ENCODE measurements at regions not wholly inside any gene's neighbourhood (a gene's known extent, or its start where the extent isn't known, plus 50 kb on each side); places are given as distances from the start of the nearest gene placed in this dataset.

DNA sequence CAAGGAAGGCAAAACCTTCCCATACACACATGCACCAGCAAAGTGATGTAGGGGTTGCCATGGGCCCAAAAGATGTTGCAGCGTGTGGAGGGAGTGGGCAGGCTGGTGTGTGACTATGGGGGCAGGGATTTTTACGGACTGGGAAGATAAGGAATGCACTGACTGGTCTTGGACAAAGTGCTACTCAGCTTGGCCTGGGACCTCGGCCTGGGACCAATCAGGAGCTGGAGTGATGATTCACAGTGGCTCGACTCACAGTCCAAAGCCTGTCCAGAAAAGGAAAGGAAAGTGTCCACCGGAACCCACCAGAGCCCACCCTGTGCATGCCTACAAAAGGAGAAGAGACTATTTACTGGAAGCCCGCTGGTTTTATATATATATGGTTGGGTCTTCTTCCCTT, 567.0 kb upstream of the GNPDA2 start:
- Histone ChIP-seq H3K27me3 (ENCODE audit: control insufficient read depth in 1 of 2, insufficient read depth in 2 of 2, low read length in 2 of 2) (no peaks in the 10 kb centered on the region; a peak in 1 of 5 replicates), H2AFZ (ENCODE audit: low read length) (no peak overlapping the region), H3K9me3 (ENCODE audit: low read length) (peaks cover 43% of the 10 kb centered on the region), H4K20me1 (ENCODE audit: insufficient read depth, low read length) (no peaks in the 10 kb centered on the region), H3K36me3 (replicated peaks in 1 of 2; ENCODE audit: control insufficient read depth in 1 of 2, insufficient read depth in 2 of 2, low read length in 2 of 2) (no peaks in the 10 kb centered on the region), H3K4me1 (ENCODE audit: insufficient read depth, low read length) (no peaks in the 10 kb centered on the region), H3K4me3 (replicated peaks in 1 of 3; ENCODE audit: insufficient read depth in 1 of 3, low read depth in 2 of 3, low read length in 3 of 3) (no peak overlapping the region), H3K79me2 (ENCODE audit: insufficient read depth, low read length) (no peaks in the 10 kb centered on the region), H3K4me2 (ENCODE audit: low read depth, low read length) (no peak overlapping the region), H3K27ac (ENCODE audit: extremely low read length, insufficient read depth, low read length) (no peak overlapping the region), H3K9ac (ENCODE audit: insufficient read depth, low read depth, low read length) (no peak overlapping the region)
- ChIA-PET CTCF (ENCODE audit: low intra/inter-chr PET ratio, low total read pairs) (no interaction called here), POLR2A (no interaction called here)
- BruUV-seq (replicated peaks): no TSS peak
- FAIRE-seq (no peak), DNase-seq (ENCODE audit: low spot score) (no peak), ATAC-seq (no peak)
- in situ Hi-C loops (cut with HindIII; ENCODE audit: extremely low pct_ligation_motif_present, low pct_unique_long_range_greater_than_20kb) (no loop called here), intact Hi-C loops (cut with micrococcal nuclease; ENCODE audit: unreplicated experiment) (no loop called here)
- 0% methylated on average over 6 of the region's 6 CpGs for WGBS (ENCODE audit: low lambda C conversion rate)
- TF ChIP-seq SRSF1 (optimal IDR thresholded peaks at IDR 0.05; ENCODE audit: low read depth, low read length): no peak
- no peak for TF ChIP-seq ZNF878 (CRISPR knock-in tag; IDR thresholded peaks at IDR 0.05)
- TF ChIP-seq SMAD9 (CRISPR knock-in tag; IDR thresholded peaks at IDR 0.05): no peak
- TF ChIP-seq CHCHD3 (CRISPR knock-in tag; IDR thresholded peaks at IDR 0.05): no peak
- no peak for TF ChIP-seq TCF12 (IDR thresholded peaks at IDR 0.05)
- TF ChIP-seq TCF12 (CRISPR knock-in tag; IDR thresholded peaks at IDR 0.05): no peak
- no peak for TF ChIP-seq HNF1B (CRISPR knock-in tag; IDR thresholded peaks at IDR 0.05)
- no peak for TF ChIP-seq ZFP90 (CRISPR knock-in tag; IDR thresholded peaks at IDR 0.05; ENCODE audit: borderline replicate concordance)
- no peak for TF ChIP-seq PRMT3 (CRISPR knock-in tag; IDR thresholded peaks at IDR 0.05; ENCODE audit: borderline replicate concordance, low read depth)
- TF ChIP-seq MEF2D (CRISPR knock-in tag; IDR thresholded peaks at IDR 0.05): no peak

All from HepG2 (cell line).